Colonic mucosa (tissue), 4 donors: ENCODE measurements at regions not wholly inside any gene's neighbourhood (a gene's known extent, or its start where the extent isn't known, plus 50 kb on each side); places are given as distances from the start of the nearest gene placed in this dataset.

Experiments used
- DNase-seq: peaks from one replicate; pipeline ENCODE4 v3.0.0-alpha.2; 2020
- H3K27ac ChIP-seq: fragments of 200-600 bp; one replicate; pipeline ENCODE4 v1.8.0; 2021
- H3K27me3 ChIP-seq: fragments of 200-600 bp; one replicate; pipeline ENCODE4 v1.8.0; 2021
- H3K36me3 ChIP-seq: fragments of 200-600 bp; one replicate; pipeline ENCODE4 v1.8.0; 2021
- H3K4me1 ChIP-seq: fragments of 200-600 bp; one replicate; pipeline ENCODE4 v1.8.0; 2021; ENCODE audit warnings: mild to moderate bottlenecking
- H3K4me3 ChIP-seq: fragments of 200-600 bp; one replicate; pipeline ENCODE4 v1.8.0; 2021
- H3K9ac ChIP-seq, 2 donors: one replicate each; pipeline ENCODE4 v1.7.0; 2013; ENCODE audit warnings: control low read depth in 2 of 2, low read depth in 2 of 2, low read length in 2 of 2
- H3K9me3 ChIP-seq: fragments of 200-600 bp; one replicate; pipeline ENCODE4 v1.8.0; 2021
- CTCF ChIP-seq: fragments of 200-600 bp; IDR thresholded peaks from one replicate; pipeline ENCODE4 v1.8.0; 2022; ENCODE audit warnings: antibody characterized with exemption, mild to moderate bottlenecking
- intact Hi-C: fragments of 100-400 bp; cut with DNase I; formaldehyde crosslinking; loops from one replicate; pipeline ENCODE4 v1.14.1; 2022
- donor health status: healthy.
- donor health status: DM: no; HTN: no; CAD: no.
- donor health status: DM: no; HTN: no; CAD: no.

- Histone ChIP-seq H3K4me3 (no peak overlapping the region), H3K36me3 (no peaks in the 10 kb centered on the region), H3K27ac (no peak overlapping the region), H3K4me1 (no peaks in the 10 kb centered on the region), H3K9me3 (no peaks in the 10 kb centered on the region), H3K9ac (no peak overlapping the region), H3K27me3 (no peaks in the 10 kb centered on the region)
- TF ChIP-seq CTCF, result no peak
- intact Hi-C loops, result no loop called here
- DNase-seq, result no peak
Observed at GRCh38 chr4:33340168-33340567, 2620.0 kb downstream of the PCDH7 start.

DNA sequence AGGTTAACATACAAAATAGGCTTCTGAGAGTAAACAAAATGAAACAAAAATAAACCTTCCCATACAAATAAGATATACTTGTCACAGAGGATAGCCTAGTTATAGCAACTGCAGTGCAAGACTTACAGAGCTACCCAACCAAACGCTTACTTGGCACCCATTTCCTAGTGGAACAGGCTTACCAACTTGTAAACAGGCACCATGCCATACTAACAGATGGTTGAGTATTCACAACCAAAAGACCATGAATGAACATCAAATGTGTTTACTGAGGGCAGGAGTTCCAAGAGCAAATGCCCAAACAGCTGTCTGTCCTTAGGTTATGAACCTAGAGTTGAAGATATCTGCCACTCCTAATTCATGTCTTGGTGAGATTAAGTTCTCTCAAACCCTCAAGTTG lies 2629.2 kb downstream of the PCDH7 start:
- intact Hi-C loops, result no loop called here
- Histone ChIP-seq H3K27ac (no peak overlapping the region), H3K9ac (no peak overlapping the region), H3K4me1 (no peaks in the 10 kb centered on the region), H3K4me3 (no peak overlapping the region), H3K36me3 (no peaks in the 10 kb centered on the region), H3K9me3 (no peaks in the 10 kb centered on the region), H3K27me3 (no peaks in the 10 kb centered on the region)
- no peak for DNase-seq
- no peak for TF ChIP-seq CTCF

GRCh38 chr4:33357121-33357520 lies 2637.0 kb downstream of the PCDH7 start:
- Histone ChIP-seq H3K27ac (no peak overlapping the region), H3K9ac (no peak overlapping the region), H3K9me3 (no peaks in the 10 kb centered on the region), H3K4me3 (no peak overlapping the region), H3K27me3 (no peaks in the 10 kb centered on the region), H3K36me3 (no peaks in the 10 kb centered on the region), H3K4me1 (no peaks in the 10 kb centered on the region)
- no peak for DNase-seq
- no peak for TF ChIP-seq CTCF
- intact Hi-C loops, result no loop called here

DNA sequence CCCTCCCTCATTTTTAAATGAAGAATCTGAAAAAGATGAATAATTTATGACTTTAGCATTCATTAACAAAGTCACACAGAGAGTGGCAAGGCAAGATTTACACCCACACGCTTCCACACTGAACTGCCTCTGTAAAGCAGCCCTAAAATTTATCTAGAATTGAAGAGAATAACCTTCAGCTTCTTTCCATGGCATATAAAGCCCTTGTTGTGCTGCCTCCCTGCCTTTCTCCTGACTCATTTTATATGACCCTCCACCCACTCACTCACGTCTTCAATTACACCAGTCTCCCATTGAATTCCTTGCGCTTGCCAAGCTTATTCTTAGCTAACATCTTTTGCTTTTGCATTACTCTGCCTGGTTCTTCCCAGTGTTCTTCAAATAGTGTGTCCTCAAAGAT lies 2649.3 kb downstream of the PCDH7 start:
- Histone ChIP-seq H3K4me1 (no peaks in the 10 kb centered on the region), H3K4me3 (no peak overlapping the region), H3K36me3 (no peaks in the 10 kb centered on the region), H3K27me3 (no peaks in the 10 kb centered on the region), H3K9me3 (no peaks in the 10 kb centered on the region), H3K27ac (no peak overlapping the region), H3K9ac (no peak overlapping the region)
- no peak for DNase-seq
- no peak for TF ChIP-seq CTCF
- intact Hi-C loops, result no loop called here

DNA sequence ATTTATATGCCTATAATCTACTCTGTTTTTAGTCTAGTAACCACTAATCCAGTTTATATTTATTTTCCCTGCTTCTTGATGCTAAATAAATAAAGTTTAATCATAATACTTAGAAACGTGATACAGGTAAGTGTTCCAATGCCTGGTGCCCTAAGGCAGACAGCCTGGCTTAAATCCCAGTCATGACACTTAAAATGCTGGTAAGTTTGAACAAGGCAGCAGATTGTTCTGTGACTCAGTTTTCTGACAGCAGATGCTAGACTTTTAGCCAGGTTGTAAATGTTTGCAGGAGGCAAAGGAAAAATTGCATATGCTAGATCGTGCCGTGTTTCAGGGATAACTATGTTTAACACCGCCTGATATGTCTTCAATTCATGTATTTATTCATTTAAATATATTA lies 2661.6 kb downstream of the PCDH7 start:
- Histone ChIP-seq H3K4me1 (no peaks in the 10 kb centered on the region), H3K9me3 (no peaks in the 10 kb centered on the region), H3K9ac (no peak overlapping the region), H3K36me3 (no peaks in the 10 kb centered on the region), H3K27me3 (no peaks in the 10 kb centered on the region), H3K27ac (no peak overlapping the region), H3K4me3 (no peak overlapping the region)
- no peak for DNase-seq
- intact Hi-C loops, result no loop called here
- TF ChIP-seq CTCF, result no peak

- no peaks in the 10 kb centered on the region for H3K27me3 ChIP-seq
- DNase-seq, result no peak
- no peak for TF ChIP-seq CTCF
- H3K9me3 ChIP-seq, result no peaks in the 10 kb centered on the region
- no peak overlapping the region for H3K27ac ChIP-seq
- no peaks in the 10 kb centered on the region for H3K4me1 ChIP-seq
- H3K36me3 ChIP-seq, result no peaks in the 10 kb centered on the region
- intact Hi-C loops, result no loop called here
- no peak overlapping the region for H3K4me3 ChIP-seq
- H3K9ac ChIP-seq, result no peak overlapping the region
Observed at GRCh38 chr4:33386764-33387163, 2666.6 kb downstream of the PCDH7 start.
